SK-N-SH (cell line): ENCODE measurements at regions not wholly inside any gene's neighbourhood (a gene's known extent, or its start where the extent isn't known, plus 50 kb on each side); places are given as distances from the start of the nearest gene placed in this dataset.

Experiments
- CTCF ChIA-PET: fragments of 300-600, 350-600 bp; formaldehyde crosslinking; extraction: SDS; loops from one replicate; lab custom pipeline; 2021; lab: Yijun Ruan, JAX
- POLR2A ChIA-PET: fragments of 350-600 bp; sonication (Branson Sonifier 250); formaldehyde crosslinking; extraction: SDS; loops from one replicate; lab custom pipeline; 2020; ENCODE audit warnings: antibody characterized with exemption, inconsistent platforms; lab: Yijun Ruan, JAX
- DNase-seq: peaks from one replicate; pipeline ENCODE4 v3.0.0; 2012
- H2AFZ ChIP-seq: fragments of 200-600 bp; sonication (generic); 2 replicates; pipeline ENCODE4 v1.8.1; 2016; ENCODE audit warnings: antibody characterized with exemption, mild to moderate bottlenecking, low read depth
- H3F3A ChIP-seq: fragments of 200-600 bp; sonication (generic); replicated peaks from 2 replicates; pipeline ENCODE3; 2016; ENCODE audit warnings: antibody characterized with exemption, mild to moderate bottlenecking; ENCODE audit not compliant: insufficient read depth
- H3K27ac ChIP-seq, 2 experiments: fragments of 200-500 bp in 1 of 2; fragments of 200-600 bp in 1 of 2; sonication (Bioruptor generic) in 1 of 2; sonication (generic), shearing (Covaris generic) in 1 of 2; 2 replicates each; pipeline versions ENCODE4 v1.5.1 to v1.6.1; 2014 to 2016; ENCODE audit warnings: low read depth in 2 of 2, inconsistent platforms in 1 of 2, low read length in 1 of 2, mild to moderate bottlenecking in 1 of 2, mixed read lengths in 1 of 2
- H3K27me3 ChIP-seq: fragments of 200-600 bp; sonication (generic), shearing (Covaris generic); 2 replicates; pipeline ENCODE4 v1.6.1; 2016; ENCODE audit warnings: mixed run types; ENCODE audit not compliant: insufficient read depth
- H3K36me3 ChIP-seq, 2 experiments: fragments of 200-500 bp in 1 of 2; fragments of 200-600 bp in 1 of 2; sonication (Bioruptor generic) in 1 of 2; sonication (generic) in 1 of 2; replicated peaks in 1 of 2; 2 replicates each; pipeline versions ENCODE3 to v1.5.1; 2014 to 2016; ENCODE audit warnings: low read length in 1 of 2, mild to moderate bottlenecking in 1 of 2; ENCODE audit not compliant: insufficient read depth in 2 of 2, control insufficient read depth in 1 of 2
- H3K4me1 ChIP-seq, 2 experiments: fragments of 200-500 bp in 1 of 2; fragments of 200-600 bp in 1 of 2; sonication (Bioruptor generic) in 1 of 2; sonication (generic), shearing (Covaris generic) in 1 of 2; 2 replicates each; pipeline versions ENCODE4 v1.5.1 to v1.6.1; 2014 to 2016; ENCODE audit warnings: low read depth in 1 of 2, low read length in 1 of 2, mixed run types in 1 of 2; ENCODE audit not compliant: insufficient read depth in 2 of 2, control insufficient read depth in 1 of 2
- H3K4me2 ChIP-seq: fragments of 200-600 bp; sonication (generic), shearing (Covaris generic); 2 replicates; pipeline ENCODE4 v1.6.1; 2017; ENCODE audit warnings: mixed run types
- H3K4me3 ChIP-seq, 2 experiments: fragments of 200-500 bp in 1 of 2; fragments of 200-600 bp in 1 of 2; sonication (Bioruptor generic) in 1 of 2; sonication (generic), shearing (Covaris generic) in 1 of 2; 2 replicates each; pipeline versions ENCODE4 v1.5.1 to v1.8.1; 2014 to 2016; ENCODE audit warnings: low read depth in 2 of 2, inconsistent platforms in 1 of 2, low read length in 1 of 2, mild to moderate bottlenecking in 1 of 2, mixed read lengths in 1 of 2, moderate library complexity in 1 of 2
- H3K79me2 ChIP-seq: fragments of 200-600 bp; sonication (generic); 2 replicates; pipeline ENCODE4 v1.8.1; 2017; ENCODE audit warnings: mild to moderate bottlenecking; ENCODE audit not compliant: insufficient read depth
- H3K9ac ChIP-seq: fragments of 200-600 bp; sonication (generic); 2 replicates; pipeline ENCODE4 v1.6.1; 2017; ENCODE audit warnings: mixed run types
- H3K9me2 ChIP-seq: fragments of 200-600 bp; sonication (generic); 2 replicates; pipeline ENCODE4 v1.6.1; 2017; ENCODE audit warnings: mixed run types
- H3K9me3 ChIP-seq: fragments of 200-600 bp; sonication (generic); 2 replicates; pipeline ENCODE4 v1.6.1; 2017; ENCODE audit warnings: mixed run types, mild to moderate bottlenecking, moderate library complexity
- H4K20me1 ChIP-seq: fragments of 200-600 bp; sonication (generic); 2 replicates; pipeline ENCODE4 v1.6.1; 2017; ENCODE audit warnings: mild to moderate bottlenecking, mixed run types; ENCODE audit not compliant: insufficient read depth
- CTCF ChIP-seq: fragments of 200-600 bp; sonication (generic); IDR thresholded peaks from 2 replicates; pipeline ENCODE4 v1.6.1; 2017; ENCODE audit warnings: antibody characterized with exemption, mild to moderate bottlenecking, moderate library complexity
- EP300 ChIP-seq, 2 experiments: IDR thresholded peaks; 2 replicates each; pipeline versions ENCODE4 v1.4.0 to v1.6.1; 2012; ENCODE audit warnings: borderline replicate concordance in 1 of 2, low read depth in 1 of 2, low read length in 1 of 2
- FOXJ3 ChIP-seq: sonication (generic); formaldehyde crosslinking; IDR thresholded peaks from 2 replicates; pipeline ENCODE4 v1.5.1; 2020; ENCODE audit warnings: mild to moderate bottlenecking, missing genetic modification reagents
- NFIC ChIP-seq: IDR thresholded peaks from 2 replicates; pipeline ENCODE4 v1.4.0; 2012; ENCODE audit warnings: borderline replicate concordance
- NRF1 ChIP-seq: IDR thresholded peaks from 2 replicates; pipeline ENCODE4 v1.6.1; 2012; ENCODE audit warnings: low read depth, mild to moderate bottlenecking, low read length
- POLR2AphosphoS5 ChIP-seq: IDR thresholded peaks from 2 replicates; pipeline ENCODE4 v1.6.1; 2012; ENCODE audit warnings: low read depth, low read length
- RAD21 ChIP-seq: IDR thresholded peaks from 2 replicates; pipeline ENCODE4 v1.6.1; 2012; ENCODE audit warnings: mild to moderate bottlenecking, low read length
- REST ChIP-seq: IDR thresholded peaks from 2 replicates; pipeline ENCODE4 v1.6.1; 2012; ENCODE audit warnings: mild to moderate bottlenecking, low read depth, low read length, moderate library complexity
- RFX5 ChIP-seq: IDR thresholded peaks from 2 replicates; pipeline ENCODE4 v1.6.1; 2012; ENCODE audit warnings: mild to moderate bottlenecking, improper control_type of control experiment, low read length
- SMC3 ChIP-seq: IDR thresholded peaks from 2 replicates; pipeline ENCODE4 v1.6.1; 2012; ENCODE audit warnings: low read depth, low read length, improper control_type of control experiment
- TEAD4 ChIP-seq: IDR thresholded peaks from 2 replicates; pipeline ENCODE4 v1.4.0; 2012; ENCODE audit warnings: mild to moderate bottlenecking, borderline replicate concordance; ENCODE audit not compliant: insufficient read depth
- YY1 ChIP-seq: IDR thresholded peaks from 2 replicates; pipeline ENCODE4 v1.4.0; 2012; ENCODE audit warnings: low read depth, mild to moderate bottlenecking
- WGBS: methylation state at CpG from one replicate; pipeline ENCODE4 v1.1.6; 2017; ENCODE audit warnings: low lambda C conversion rate; 5-methylcytosine and 5-hydroxymethylcytosine counted together
- TF ChIP-seq, protein P1 (sequence below): IDR thresholded peaks from 2 replicates; pipeline ENCODE4 v1.4.0; 2012; ENCODE audit warnings: low read depth, borderline replicate concordance
- TF ChIP-seq, protein P2 (sequence below): IDR thresholded peaks from 2 replicates; pipeline ENCODE4 v1.4.0; 2012; ENCODE audit warnings: low read depth, borderline replicate concordance

DNA sequence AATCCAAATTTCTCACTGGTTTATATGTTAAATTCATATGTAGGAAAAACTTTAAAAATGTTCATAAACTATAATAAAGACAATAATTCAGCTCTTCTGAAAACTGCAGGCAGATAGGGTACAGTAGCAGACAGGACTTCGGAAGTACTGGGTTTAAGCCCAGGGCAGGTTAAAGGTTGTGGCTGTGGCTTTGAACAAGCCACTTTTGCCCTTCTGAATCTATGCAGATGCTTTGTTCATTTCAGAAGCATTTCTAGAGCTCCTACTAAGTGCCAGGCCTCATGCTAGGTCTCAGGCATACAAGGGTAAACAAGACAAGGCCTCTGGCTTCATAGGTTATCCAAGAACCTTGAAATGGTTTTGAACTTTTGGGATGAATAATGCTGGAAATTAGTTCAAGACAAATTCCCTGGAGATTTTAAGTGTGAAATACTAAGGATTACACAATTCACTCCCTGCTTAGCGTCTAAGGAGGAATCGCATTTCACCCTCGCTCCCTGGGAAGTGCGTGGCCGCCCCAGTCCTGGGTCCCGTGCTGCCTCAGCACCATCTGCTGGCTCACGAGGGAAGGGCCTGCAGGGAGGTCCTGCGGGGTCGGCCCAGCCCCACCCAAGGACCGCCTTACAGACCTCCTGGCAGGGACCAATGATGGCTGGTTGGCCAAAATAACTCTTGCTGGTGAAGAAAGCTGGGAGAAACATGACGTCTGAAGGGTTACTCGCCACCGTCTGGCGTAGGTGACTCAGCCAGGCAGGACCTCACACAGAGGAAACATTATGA, 67.7 kb upstream of the L3MBTL4 start (continued):
- TF ChIP-seq FOXJ3 (CRISPR knock-in tag) = no peak
- TF ChIP-seq SMC3 = peak; percentile 44; the same call in 1 of the 2 replicates
- no peak for TF ChIP-seq EP300 (IDR thresholded peaks at IDR 0.05; ENCODE audit: borderline replicate concordance in 1 of 2, low read depth in 1 of 2, low read length in 1 of 2)
- TF ChIP-seq RFX5 = no peak
- TF ChIP-seq, all 33 proteins: peak for 3

GRCh38 chr18:6484659-6485058, 69.9 kb upstream of the L3MBTL4 start:
- Histone ChIP-seq H3K9ac (no peak overlapping the region), H3F3A (no peaks in the 10 kb centered on the region), H3K4me2 (no peak overlapping the region), H3K79me2 (no peaks in the 10 kb centered on the region), H3K9me3 (no peaks in the 10 kb centered on the region), H4K20me1 (no peaks in the 10 kb centered on the region), H3K4me3 (no peak overlapping the region), H3K27ac (no peak overlapping the region), H2AFZ (no peak overlapping the region), H3K36me3 (no peaks in the 10 kb centered on the region), H3K4me1 (no peaks in the 10 kb centered on the region), H3K27me3 (no peaks in the 10 kb centered on the region), H3K9me2 (no peaks in the 10 kb centered on the region)
- DNase-seq = no peak
- POLR2A ChIA-PET = no interaction called here
- no peak for TF ChIP-seq NFIC
- no peak for TF ChIP-seq NRF1
- no peak for TF ChIP-seq RAD21
- TF ChIP-seq, protein P1, sequence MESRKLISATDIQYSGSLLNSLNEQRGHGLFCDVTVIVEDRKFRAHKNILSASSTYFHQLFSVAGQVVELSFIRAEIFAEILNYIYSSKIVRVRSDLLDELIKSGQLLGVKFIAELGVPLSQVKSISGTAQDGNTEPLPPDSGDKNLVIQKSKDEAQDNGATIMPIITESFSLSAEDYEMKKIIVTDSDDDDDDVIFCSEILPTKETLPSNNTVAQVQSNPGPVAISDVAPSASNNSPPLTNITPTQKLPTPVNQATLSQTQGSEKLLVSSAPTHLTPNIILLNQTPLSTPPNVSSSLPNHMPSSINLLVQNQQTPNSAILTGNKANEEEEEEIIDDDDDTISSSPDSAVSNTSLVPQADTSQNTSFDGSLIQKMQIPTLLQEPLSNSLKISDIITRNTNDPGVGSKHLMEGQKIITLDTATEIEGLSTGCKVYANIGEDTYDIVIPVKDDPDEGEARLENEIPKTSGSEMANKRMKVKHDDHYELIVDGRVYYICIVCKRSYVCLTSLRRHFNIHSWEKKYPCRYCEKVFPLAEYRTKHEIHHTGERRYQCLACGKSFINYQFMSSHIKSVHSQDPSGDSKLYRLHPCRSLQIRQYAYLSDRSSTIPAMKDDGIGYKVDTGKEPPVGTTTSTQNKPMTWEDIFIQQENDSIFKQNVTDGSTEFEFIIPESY = no peak
- TF ChIP-seq REST = no peak
- no peak for TF ChIP-seq YY1
- TF ChIP-seq, protein P2, sequence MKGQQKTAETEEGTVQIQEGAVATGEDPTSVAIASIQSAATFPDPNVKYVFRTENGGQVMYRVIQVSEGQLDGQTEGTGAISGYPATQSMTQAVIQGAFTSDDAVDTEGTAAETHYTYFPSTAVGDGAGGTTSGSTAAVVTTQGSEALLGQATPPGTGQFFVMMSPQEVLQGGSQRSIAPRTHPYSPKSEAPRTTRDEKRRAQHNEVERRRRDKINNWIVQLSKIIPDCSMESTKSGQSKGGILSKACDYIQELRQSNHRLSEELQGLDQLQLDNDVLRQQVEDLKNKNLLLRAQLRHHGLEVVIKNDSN = no peak
- no peak for TF ChIP-seq TEAD4
- no peak for TF ChIP-seq RFX5
- no peak for TF ChIP-seq CTCF
- no peak for TF ChIP-seq POLR2AphosphoS5
- WGBS = 33% methylated on average over 2 of the region's 2 CpGs
- CTCF ChIA-PET = no interaction called here
